ENCODE measurements at regions not wholly inside any gene's neighbourhood (a gene's known extent, or its start where the extent isn't known, plus 50 kb on each side); places are given as distances from the start of the nearest gene placed in this dataset.
A peak's percentile ranks its signal among the peaks of the same experiment; 100 is the strongest.

DNA sequence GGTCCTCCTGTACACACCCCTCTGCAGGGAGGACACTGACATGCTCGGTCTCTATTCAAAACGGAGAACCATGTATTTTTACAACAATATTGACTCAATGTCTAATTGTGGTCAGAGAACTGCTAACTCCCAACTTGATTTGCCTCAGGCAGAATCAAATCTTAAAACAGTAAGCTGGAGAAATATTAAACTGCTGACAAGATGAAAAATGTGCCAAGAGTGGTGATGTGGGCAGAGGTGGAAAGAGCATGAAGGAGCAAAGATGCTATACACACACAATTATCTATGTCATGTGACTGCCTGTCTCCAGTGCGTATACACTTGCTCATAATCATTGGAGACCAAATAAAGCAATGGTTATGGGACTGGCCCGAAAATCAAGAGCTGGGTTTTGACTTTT, 556.1 kb upstream of the ZNF608 start:
- no peak for DNase-seq

DNA sequence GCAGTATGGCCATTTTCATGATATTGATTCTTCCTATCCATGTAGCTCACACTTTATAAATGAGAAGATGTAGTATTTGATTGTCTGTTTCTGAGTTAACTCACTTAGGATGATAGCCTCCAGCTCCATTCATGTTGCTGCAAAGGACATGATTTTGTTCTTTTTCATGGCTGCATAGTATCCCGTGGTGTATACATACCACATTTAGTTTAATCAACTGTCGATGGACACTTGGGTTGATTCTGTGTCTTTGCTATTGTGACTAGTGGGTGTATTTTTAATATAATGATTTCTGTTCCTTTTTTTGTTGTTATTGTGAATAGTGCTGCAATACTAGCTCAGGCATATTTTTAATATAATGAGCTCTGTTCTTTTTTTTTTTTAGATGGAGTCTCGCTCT, 560.3 kb upstream of the ZNF608 start:
- no peak for DNase-seq

DNA sequence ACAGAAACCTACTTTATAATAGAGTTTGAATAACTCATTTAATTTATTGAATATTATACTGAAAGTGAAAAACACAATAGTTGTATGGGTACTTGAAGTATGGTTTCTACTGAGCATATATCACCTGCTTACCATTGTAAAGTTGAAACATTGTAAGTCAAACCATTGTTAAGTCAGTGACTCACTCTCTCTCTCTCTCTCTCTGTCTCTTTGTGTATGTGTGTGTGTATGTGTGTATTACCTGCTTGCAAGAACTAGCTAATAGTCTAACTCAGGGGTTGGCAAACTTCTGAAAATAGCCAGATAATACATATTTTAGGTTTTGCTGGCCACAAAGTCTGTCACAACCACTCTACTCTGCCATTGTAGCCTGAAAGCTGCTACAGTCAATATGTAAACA, 564.3 kb upstream of the ZNF608 start:
- DNase-seq: peak; percentile 30

DNA sequence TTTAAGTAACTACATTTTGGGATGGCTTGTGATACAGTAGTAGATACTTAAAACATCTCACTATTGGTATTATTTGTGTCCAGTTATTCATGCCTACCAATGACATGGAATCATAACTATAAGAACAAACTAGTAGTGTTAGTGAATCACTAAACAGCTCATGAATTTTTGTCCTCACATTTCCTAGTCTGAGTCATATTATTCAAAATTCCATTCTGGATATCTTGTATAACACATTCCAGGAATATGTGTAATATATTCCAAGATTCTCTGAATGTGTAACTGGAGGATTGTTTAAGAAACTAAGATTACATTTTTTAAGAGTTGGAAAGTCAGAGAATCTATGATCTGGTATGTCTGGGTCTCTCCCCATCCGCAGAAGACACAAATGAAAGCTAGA, 565.3 kb upstream of the ZNF608 start:
- DNase-seq: peak; percentile 94

DNA sequence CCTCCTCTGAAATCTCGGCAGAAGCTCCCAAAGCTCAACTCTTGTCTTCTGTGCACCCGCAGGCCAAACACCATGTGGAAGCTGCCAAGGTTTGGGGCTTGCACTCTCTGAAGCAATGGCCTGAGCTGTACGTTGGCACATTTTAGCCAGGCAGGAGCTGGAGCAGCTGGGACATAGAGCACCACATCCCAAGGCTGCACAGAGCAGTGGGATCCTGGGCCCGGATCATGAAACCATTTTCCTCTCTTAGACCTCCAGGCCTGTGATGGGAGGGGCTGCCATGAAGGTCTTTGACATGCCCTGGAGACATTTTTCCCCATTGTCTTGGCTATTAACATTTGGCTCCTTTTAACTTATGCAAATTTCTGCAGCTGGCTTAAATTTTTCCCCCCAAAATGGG, 567.1 kb upstream of the ZNF608 start:
- no peak for DNase-seq

DNA sequence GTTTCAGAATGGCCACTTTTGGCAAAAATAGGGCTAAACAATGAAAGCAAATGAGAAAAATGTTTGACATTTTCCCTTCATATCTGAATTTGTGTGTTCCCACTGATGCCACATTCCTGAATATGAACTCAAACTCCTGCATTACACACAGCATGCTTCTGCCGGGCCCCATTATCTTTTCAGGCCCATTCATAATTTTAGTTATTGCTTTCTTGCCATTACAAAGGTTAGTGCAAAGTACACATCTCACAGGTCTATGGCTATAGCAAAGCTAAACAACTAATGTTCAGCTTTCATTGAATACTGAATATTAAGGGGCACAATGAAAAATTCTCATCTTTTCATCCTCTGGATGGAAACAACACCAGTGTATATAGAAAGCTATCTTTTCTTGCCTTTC, 568.9 kb upstream of the ZNF608 start:
- no peak for DNase-seq

DNA sequence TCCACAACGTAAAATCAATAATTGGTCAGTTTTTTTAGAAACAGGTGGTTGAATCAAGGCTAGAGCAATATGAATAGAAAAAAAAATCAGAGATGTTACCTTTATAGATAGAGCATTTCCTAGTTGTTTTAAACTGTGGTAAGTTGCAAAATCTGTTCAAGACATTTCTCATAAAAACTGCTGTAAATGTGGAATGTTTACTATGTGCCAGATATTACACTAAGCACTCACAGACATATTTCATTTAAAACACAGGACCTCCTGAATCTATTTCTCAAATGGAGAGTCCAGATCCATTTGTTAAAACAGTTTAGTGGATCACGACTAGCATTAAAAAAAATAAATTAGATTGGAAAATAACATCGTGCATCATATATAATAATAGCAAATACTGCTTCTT, 570.0 kb upstream of the ZNF608 start:
- peak; percentile 33 for DNase-seq

DNA sequence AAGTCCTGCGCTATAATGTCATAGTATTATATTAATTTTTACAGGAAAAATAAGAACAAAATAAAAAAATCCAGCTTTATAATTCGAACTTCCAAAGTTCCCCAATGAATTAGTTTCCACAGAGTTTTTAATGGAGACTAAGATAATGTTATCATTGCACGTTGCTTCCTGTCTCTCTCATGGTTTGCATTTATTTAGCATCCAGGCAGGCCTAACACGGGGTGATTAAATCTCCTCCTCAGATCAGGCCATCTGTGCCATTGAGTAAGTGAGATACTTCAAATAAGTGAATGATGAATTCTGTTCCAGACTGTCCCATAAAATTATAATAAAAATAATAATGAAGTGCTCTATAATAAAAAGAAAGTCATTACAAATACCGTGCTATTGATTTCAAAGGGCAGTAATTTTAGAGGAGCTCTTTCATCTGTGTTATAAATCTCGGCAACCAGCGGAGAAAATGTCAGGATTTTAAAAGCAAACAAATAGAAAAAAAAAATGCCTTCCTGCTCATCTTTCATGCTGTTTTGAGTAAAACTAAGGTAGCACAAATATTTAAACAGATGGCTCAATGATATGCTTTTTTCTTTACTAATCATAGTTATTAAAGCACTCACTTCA, 570.6 kb upstream of the ZNF608 start:
- no peak for DNase-seq

DNA sequence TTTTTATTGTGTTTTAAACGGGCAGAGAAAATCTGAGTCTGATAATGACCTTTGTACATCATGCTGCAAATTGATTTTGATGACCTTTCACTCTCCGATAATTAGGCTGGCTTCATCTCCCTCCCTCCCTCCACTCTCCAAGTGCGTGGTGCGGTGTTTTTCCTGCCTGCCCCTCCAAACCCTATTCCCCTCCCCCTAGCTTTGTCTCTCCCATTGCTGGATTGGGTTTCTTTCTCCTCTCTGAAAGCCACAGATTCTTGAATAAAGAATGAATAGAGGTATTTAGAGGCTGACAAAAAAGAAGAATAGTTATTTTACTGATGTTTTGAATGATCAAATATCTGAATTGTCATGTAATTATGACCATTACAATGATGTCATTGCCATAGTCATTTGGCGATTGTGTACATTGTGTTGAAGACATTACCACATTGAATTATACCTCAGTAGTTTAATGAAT, 571.1 kb upstream of the ZNF608 start:
- no peak for DNase-seq

DNA sequence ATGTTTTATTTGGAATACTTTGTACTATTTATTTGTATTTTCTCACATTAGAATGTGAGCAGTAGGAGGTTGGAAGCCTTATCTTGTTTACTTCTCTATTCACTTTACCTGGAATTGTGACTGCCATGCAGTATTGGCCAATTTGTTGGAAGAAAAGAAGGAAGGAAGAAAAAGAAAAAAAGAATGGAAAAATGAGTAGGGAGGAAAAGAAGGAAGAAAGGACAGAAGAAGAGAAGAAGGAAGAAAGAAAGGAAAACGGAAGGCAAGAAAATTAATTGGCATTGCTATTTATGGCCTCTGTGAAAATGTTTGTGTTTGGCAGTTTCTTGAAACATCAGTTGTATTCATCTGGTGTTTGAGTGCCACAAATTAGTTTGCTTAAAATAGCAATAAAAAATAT, 575.2 kb upstream of the ZNF608 start:
- DNase-seq: no peak

DNA sequence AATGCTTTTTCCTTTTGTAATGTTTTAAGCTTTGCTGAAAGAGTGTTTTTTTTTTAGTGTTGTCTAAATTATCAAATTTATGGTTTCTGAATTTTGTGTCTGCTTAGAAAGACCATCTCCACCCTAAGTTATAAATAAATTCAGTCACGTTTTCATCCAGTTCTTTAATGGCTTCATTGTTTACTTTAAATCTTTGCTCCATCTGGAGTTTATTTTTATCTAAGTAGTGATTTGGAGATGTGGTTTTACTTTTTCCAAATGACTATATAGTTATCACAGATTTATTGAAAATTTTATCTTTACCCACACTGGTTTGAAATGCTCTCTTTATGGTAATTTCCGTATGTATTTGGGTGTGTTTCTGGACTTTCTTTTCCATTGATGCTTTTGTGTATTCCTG, 577.2 kb upstream of the ZNF608 start:
- no peak for DNase-seq

DNA sequence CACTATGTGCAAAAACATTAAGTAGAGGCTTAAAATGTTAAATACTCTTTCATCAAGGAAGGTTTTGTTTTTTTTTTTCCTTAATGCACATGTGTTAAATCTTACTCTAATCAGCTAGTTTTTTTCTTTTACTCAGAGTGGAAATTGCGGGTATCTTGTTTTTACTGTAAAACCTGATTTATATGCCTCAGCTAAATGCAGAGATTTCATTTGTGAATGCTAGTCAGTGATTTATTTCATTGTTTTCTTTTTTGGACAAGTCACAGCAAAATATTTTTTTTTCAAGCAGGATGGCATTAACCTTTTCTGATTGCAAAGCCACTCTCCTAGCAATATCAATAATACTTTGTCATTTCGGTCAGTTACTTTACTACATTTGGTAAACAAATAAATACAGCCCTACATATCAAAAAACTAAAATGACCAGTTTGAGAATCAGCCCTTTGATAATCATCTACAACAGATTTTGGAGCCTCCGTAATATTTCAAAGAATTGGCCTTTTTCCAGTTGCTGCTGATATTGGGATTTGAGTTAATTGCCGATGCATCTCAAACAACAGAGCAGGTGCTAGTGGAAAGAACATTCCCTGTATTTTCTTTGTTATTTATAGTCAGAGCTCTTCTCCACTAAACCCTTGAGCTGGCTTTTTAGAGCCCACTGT, 579.2 kb upstream of the ZNF608 start:
- no peak for DNase-seq

DNA sequence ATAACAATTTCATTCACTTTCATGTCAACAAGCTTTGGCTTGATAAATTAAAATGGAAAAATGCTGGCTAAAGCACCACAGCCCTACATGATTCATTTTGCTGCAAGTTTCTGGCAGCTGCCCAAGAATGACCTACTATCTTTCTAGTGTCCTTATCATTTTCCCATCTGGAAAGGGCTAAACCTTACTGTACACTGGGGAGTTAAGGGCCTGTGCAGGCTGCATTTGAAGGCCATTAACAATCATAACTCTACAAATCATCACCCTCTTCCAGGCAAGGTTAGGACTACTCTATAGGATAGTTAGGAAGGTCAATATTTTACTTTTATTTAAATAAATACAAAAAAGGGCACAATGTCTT, 579.7 kb upstream of the ZNF608 start:
- peak; percentile 93 for DNase-seq

DNA sequence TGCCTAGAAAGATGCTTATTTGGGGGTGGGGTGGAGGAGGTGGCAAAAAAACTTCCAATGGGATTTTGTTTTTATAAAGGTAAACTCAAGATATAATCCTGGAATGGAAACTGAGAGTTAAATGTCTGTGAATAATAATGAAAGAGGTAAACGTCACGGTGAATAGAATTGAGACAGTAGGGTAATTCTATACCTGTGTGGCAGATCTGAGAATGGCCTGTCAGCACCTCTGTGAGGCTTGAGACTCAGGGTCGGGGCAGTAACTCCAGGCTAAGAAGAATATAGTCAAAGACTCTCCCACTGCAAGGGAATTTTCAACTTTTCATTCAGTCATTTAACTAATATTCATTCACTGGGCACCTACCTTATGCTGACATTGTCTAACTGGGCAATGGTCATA, 581.2 kb upstream of the ZNF608 start:
- no peak for DNase-seq

DNA sequence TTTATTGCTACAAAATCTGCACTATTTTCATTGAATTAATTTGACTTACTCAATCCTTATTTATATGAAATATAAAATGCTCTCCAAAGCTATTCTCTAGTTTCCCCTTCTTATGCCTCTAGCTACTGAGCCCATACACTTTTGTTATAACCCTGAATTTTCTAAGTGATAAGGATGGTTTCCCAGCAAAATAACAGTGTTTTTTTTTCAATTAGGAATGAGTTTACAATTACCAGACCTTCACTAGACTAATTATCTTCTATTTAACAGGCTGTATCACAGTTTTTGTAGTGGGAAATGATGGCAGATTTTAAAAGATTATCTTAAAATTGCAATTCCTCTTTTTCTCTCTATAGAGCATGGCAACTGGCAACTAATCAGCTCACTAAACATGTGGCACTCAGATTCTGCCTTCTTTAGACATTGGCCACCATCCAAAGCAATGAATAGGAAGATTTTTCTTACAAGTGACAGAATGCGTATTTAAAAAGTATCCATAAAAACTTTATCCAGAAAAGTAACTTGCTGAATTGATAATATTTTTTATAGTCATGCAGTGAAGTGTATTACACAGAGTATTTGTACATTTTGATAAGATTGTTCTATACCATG, 585.7 kb upstream of the ZNF608 start:
- DNase-seq: no peak

DNA sequence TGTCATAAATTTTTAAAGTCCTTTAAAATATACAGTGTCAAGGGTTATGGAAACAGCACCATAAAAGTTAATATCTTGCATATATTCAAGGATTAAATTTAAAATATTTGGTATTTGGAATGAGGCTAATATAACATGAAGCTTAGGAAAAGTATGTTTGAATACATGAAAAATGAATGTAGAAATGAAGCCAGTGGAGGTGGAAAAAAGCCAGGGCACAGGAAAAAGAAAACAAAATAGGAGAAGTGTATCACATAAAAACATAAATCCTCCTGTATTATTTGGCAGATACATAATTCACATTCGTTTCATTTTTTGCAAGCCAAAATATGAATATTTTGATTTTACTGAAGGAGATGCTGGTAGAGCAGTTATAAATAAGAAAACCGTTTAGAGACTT, 587.0 kb upstream of the ZNF608 start:
- peak; percentile 35 for DNase-seq

DNA sequence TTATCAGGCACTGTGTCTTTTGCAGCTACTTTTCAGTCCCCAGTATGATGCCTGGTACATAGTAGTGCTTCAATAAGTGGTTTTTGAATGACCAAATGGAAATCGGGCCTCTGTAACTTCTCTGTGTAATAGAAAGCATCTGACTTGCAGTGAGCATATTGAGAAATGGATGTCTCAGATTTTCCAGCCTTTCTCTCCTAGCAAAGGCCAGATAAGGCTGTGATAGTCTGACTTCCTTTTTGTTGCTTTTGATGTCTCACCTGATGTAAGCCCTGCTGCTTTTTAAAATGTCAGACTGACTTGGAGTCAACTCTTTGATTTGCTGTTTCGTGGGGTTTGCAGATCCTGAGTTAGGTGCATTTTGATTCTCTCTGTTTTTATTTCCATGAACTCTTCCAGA, 590.0 kb upstream of the ZNF608 start:
- DNase-seq: no peak

DNA sequence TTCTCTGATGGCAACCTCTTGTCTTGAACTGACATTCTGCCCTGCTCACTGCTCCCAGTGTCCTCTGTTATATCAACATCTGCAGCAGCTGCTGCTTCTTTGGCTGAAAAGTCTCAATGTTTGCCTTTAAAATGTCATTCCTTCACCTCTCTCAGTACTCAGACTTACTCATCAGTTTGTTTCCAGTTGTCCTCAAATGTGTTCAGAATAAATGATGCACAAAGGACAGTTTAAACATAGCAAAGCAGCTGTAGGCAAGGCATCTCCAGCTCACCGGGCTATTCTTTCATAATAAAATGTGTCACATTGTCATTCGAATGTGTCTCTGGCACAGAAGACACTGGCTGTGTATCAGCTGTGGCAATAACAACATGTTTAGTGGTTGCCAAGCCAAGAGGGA, 590.9 kb upstream of the ZNF608 start:
- no peak for DNase-seq

DNA sequence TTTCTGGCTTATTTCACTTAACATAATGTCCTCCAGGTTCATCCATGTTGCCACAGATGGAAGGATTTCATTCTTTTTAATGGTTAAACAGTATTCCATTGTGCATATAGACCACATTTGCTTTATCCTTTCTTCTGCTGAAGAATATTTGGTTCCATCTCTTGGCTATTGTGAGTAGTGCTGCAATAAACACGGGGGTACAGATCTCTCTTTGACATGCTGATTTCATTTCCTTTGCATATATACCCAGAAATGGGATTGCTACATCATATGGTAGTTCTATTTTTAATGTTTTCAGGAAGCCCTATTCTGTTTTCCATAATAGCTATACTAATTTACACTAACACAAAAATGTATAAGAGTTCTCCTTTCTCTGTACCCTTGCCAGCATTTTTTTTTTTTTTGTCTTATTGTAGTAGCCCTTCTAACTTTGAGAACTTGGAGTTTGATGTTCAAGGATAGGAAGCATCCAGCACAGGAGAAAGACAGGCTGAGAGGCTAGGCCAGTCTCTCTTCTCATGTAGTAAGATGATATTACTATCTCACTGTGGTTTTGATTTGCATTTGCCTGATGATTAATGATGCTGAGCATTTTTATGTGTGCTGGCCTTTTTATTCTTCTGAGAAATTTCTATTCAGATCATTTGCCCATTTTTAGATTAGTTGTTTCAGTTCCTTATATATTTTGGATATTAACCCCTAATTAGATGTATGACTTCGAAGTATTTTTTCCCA, 592.2 kb upstream of the ZNF608 start:
- peak; percentile 23 for DNase-seq

DNA sequence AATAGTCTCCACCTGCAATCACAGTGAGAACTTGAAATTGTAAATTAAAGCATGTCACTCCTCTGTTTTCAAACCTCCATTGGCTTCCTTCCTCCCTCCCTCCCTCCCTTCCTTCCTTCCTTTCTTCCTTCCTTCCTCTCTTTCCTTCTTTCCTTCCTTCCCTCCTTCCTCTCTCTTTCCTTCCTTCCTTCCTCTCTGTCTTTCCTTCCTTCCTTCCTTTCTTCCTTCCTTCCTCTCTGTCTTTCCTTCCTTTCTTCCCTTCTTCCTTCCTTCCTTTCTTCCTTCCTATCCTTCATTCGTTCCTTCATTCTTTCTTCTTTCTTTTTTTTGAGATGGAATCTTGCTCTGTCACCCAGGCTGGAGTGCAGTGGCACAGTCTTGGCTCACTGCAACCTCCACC, 595.0 kb upstream of the ZNF608 start:
- DNase-seq: no peak

DNA sequence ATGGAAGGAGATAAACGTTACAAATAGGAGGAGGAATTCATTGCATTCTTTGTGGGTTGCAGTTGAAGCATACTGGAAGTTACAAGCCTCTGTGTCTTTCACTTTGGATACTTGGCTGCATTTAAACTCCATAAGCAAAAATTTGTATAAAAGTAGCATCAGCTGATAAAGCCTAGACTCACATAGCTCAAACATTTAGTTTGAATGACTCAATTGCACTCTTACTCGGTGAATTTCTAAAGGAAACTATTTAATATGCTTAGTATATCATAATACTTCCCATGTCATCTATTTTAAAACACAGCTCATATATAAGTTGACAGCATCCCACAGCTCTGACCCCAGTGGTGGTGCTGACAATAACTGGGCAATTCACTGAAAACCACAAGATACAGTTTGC, 596.6 kb upstream of the ZNF608 start:
- DNase-seq: peak; percentile 89

DNA sequence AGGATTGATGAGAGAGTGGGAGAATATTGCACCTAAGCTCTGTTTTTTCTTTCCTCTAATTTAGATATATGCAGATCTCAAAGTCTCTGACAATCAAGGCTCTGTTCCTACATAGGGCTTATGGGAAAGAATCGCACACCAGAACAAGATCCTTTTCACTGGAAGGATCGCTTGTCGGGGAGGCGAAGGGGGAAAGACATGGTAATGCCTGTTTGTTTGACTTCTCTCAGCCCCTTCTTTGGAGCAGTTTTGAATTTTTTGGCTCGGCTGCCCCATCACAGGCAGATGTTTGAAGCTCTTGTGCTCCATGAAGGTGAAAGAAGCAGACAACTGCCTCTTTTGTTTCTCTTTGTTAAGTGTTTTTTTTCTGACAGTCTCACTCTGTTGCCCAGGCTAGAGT, 599.9 kb upstream of the ZNF608 start:
- DNase-seq: no peak

DNA sequence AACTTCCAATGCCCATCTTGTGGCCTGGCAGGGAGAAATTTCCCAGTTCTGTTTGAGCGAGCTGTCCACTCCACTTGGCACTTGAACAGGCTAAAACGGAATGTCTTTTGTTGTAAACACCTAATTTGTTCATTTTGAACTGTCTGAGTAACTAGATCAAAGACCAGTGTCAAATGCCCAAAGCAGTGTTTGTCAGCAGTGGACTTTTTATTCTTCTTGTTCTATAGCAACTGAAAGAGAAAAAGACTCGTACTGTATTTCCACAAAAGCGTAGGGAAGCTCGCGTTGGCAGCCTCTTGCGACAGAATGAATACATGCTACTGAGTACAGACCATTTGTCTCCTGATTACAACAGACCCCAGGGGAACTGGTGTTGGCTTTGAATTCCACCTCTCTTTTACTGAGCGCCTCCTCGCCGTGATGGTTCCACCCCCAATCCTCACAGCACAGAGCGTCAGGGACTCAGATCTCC, 601.8 kb upstream of the ZNF608 start:
- peak; percentile 62 for DNase-seq

Measured in fibroblast of upper back skin (primary cell).